ENCODE measurements at regions not wholly inside any gene's neighbourhood (a gene's known extent, or its start where the extent isn't known, plus 50 kb on each side); places are given as distances from the start of the nearest gene placed in this dataset.

- CTCF ChIA-PET = no interaction called here
- BruUV-seq (replicated peaks) = no TSS peak
- Mint-ChIP-seq H3K9me3 (ENCODE audit: unreplicated experiment) (peaks cover under 1% of the 10 kb centered on the region), H3K27ac (ENCODE audit: low read depth, unreplicated experiment) (no peak overlapping the region), H3K4me3 (ENCODE audit: unreplicated experiment) (no peak overlapping the region), H3K36me3 (ENCODE audit: insufficient read depth, unreplicated experiment) (no peaks in the 10 kb centered on the region), H3K4me1 (ENCODE audit: insufficient read depth, unreplicated experiment) (peaks cover 10% of the 10 kb centered on the region), H3K27me3 (ENCODE audit: insufficient read depth, unreplicated experiment) (no peaks in the 10 kb centered on the region)
- POLR2A ChIA-PET = interaction anchor here (0.6 to 1.0 kb wide), 4 partner anchors 10 to 487 kb away, joined by 3 to 4 read pairs (median 3); no protein-coding TSS in a partner anchor
- no peak for TF ChIP-seq CTCF (IDR thresholded peaks at IDR 0.05; ENCODE audit: unreplicated experiment)
- no peak for DNase-seq (ENCODE audit: unreplicated experiment)
- intact Hi-C loops (cut with micrococcal nuclease) = no loop called here
These were observed 566.0 kb upstream of the TENM3 start for GRCh38 chr4:181677201-181677600.

GRCh38 chr4:181677621-181678020 is 565.6 kb upstream of the TENM3 start:
- CTCF ChIA-PET = no interaction called here
- Mint-ChIP-seq H3K4me3 (ENCODE audit: unreplicated experiment) (no peak overlapping the region), H3K9me3 (ENCODE audit: unreplicated experiment) (peaks cover 5% of the 10 kb centered on the region), H3K27ac (ENCODE audit: low read depth, unreplicated experiment) (no peak overlapping the region), H3K4me1 (ENCODE audit: insufficient read depth, unreplicated experiment) (peaks cover 10% of the 10 kb centered on the region), H3K27me3 (ENCODE audit: insufficient read depth, unreplicated experiment) (no peaks in the 10 kb centered on the region), H3K36me3 (ENCODE audit: insufficient read depth, unreplicated experiment) (peaks cover 3% of the 10 kb centered on the region)
- intact Hi-C loops (cut with micrococcal nuclease) = no loop called here
- no peak for TF ChIP-seq CTCF (IDR thresholded peaks at IDR 0.05; ENCODE audit: unreplicated experiment)
- POLR2A ChIA-PET = interaction anchor here (0.6 to 1.0 kb wide), 3 partner anchors 10 to 487 kb away, joined by 3 read pairs; no protein-coding TSS in a partner anchor
- no peak for DNase-seq (ENCODE audit: unreplicated experiment)
- no TSS peak for BruUV-seq (replicated peaks)

GRCh38 chr4:181679754-181680153 is 563.4 kb upstream of the TENM3 start:
- intact Hi-C loops (cut with micrococcal nuclease) = loop anchor here (10.0 kb wide), 1 partner anchor 115 kb away; no protein-coding TSS in a partner anchor

More at GRCh38 chr4:181679754-181680153, 563.4 kb upstream of the TENM3 start:
- ChIA-PET CTCF (no interaction called here), POLR2A (no interaction called here)
- Mint-ChIP-seq H3K36me3 (ENCODE audit: insufficient read depth, unreplicated experiment) (peaks cover 7% of the 10 kb centered on the region), H3K4me1 (ENCODE audit: insufficient read depth, unreplicated experiment) (peaks cover 15% of the 10 kb centered on the region), H3K27ac (ENCODE audit: low read depth, unreplicated experiment) (no peak overlapping the region), H3K4me3 (ENCODE audit: unreplicated experiment) (no peak overlapping the region), H3K27me3 (ENCODE audit: insufficient read depth, unreplicated experiment) (no peaks in the 10 kb centered on the region), H3K9me3 (ENCODE audit: unreplicated experiment) (peaks cover 5% of the 10 kb centered on the region)
- DNase-seq (ENCODE audit: unreplicated experiment) = no peak
- no peak for TF ChIP-seq CTCF (IDR thresholded peaks at IDR 0.05; ENCODE audit: unreplicated experiment)
- no TSS peak for BruUV-seq (replicated peaks)
